ENCODE measurements at regions not wholly inside any gene's neighbourhood (a gene's known extent, or its start where the extent isn't known, plus 50 kb on each side); places are given as distances from the start of the nearest gene placed in this dataset.

DNA sequence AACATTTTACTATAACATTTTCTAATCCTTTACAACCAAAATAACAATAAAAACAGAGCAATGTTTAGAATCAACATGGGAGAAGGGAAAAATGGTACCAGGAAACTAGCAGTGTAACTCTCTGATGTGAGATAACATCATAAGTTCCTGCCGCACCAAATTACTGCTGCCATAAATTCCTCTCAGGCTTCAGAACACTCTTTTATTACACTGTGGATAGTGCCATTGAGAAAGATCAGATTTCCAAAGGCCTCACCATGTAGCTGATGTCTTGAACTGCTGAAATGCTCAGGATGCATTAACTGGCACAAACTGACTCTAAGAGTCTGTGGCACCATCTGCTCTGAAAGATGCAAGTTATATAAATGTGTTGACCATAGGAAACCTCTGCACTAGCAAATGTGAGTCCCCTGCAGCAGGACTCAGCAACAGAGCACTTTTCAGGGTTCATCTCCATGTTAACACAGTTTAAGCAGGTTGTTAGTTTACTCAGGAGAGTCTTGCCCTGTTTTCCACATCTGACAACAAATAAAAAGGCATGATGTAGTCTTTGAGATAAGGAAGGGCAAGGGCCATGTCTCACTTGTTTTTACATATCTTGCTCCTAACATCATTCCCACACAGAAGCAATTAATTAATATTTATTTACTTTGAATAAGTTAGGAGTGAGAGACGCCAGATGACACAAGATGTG is 218.1 kb downstream of the CETN3 start:
- no peak for DNase-seq (ENCODE audit: low read depth in 2 of 2)

DNA sequence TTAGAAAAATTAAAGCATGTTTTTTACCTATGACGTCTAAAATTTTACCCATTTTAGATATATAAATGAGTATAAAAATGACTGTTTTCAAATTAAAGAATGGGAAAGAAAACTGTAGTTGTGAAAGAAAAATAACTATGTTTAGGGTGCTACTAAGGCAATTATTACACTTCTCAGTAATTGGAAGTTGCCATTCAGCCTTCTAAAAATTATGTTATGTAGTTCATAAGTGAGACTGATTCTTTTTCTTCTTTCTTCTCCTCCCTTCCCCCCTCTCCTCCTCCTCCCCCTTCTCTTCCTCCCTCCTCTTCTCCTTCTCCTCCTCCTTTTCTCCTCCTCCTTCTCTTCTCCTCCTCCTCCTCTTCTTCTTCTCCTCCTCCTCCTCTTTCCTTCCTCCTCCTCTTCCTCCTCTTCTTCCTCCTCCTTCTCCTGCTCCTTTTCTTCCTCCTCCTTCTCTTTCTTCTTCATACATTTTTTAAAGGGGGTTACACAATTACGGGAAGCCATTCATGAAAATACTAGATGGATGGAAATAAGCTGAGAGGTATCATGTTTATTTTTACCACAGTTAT is 223.6 kb downstream of the CETN3 start:
- DNase-seq (ENCODE audit: low read depth in 2 of 2): no peak

DNA sequence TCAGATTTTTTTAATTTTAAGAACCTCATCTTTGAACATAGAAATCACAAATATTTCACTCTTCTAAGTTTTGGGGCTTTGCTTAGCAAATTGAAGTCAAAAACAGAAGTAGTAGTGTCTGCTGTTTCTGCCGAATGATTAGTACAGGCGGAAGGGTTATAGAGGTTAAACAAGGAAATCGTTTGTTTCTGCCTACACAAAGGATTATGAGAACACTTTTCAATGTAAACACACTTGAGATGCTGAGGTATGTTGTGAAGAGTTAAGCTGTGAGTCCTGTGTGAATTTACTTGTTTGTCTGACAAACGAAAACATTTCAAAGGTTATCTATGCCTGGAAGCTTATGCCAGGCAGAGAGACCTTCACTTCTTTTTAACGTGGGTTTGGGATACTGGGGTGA is 224.8 kb downstream of the CETN3 start:
- no peak for DNase-seq (ENCODE audit: low read depth in 2 of 2)

DNA sequence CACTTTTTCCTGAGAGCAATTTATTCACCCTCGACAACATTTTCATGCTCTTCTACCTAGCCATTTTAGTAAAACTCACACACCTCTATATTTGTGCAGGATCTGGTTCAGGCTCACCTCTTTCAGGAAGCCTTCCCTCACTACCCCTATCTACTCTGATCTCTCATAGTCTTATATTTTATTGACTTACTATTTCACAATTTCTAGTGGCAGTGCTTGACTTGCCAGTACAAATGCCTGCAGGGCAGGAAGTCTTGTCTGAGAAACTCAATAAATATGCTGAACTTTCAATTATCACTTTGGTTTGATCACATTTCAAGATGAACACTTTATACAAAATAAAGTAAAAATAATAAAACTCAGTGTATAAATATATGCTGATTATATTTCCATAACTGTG is 226.8 kb downstream of the CETN3 start:
- DNase-seq (ENCODE audit: low read depth in 2 of 2): no peak

DNA sequence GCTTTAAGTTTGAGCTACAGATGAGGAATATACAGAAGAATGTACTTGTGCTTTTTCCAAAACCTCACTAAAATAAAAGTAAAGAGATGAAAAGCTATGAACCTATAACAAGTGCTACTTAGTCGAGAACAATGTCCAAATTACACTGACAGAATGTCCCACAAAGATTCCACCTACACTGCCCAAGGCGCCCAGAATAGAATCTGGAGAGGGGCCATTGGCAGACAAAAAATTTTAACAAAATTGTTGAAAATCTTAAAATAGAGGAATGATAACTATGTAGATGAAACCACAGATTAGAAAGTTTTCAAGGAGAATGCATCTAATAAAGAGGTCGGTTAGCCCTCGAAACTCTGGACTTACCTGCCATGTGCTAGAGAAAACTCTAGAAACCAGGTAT is 235.3 kb downstream of the CETN3 start:
- no peak for DNase-seq (ENCODE audit: low read depth in 2 of 2)

DNA sequence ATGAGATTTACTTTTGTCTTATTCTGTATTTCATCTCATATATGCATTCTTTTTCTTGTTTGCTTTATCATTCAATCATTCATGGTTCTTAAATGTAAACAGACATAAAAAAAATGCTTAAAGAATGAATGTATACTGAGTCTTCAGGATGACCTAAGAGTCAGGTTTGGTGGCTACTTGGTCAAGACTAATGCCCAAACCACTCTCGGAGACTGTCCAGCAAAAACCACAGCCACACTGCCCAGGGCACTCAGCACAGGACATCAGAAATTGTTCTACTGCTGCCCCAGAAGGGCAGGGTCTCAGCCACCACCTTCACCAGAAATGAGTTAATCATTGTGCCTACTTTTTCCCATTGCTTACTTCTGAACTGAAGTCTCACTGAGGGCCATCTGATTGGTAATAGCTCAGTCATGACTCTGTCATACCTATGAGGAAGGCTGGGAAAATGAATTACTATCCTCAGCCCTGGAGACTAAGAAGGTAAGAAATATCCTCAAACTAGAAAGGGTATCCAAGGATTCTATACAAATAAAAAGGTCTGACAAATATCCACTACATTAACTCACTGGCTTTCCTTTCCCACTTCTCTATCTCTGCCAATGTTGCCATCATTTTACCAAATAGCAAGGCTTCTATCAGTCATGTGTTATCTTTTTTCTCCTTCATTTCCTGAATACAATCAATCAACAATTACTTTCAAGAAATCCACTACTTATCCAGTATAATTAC is 236.1 kb downstream of the CETN3 start:
- DNase-seq (ENCODE audit: low read depth in 2 of 2): no peak

DNA sequence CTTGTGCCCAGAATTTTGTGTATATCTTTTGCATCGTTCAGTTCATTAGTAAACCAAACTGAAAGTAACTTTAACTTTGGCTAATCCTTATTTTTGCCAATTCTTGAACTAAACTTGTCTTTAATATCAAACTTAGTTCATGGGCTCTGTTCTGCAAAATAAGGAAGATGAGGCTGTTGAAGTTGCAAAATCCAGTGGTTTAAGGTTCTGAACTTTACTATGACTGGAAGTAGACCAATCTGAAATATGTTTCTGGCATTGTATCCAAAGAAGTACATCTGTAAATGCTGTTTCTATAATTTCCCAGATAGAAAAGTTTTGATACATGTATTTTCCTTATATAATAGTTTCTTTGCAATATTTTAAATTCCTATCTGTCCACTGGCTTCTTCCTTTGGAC is 238.1 kb downstream of the CETN3 start:
- no peak for DNase-seq (ENCODE audit: low read depth in 2 of 2)

DNA sequence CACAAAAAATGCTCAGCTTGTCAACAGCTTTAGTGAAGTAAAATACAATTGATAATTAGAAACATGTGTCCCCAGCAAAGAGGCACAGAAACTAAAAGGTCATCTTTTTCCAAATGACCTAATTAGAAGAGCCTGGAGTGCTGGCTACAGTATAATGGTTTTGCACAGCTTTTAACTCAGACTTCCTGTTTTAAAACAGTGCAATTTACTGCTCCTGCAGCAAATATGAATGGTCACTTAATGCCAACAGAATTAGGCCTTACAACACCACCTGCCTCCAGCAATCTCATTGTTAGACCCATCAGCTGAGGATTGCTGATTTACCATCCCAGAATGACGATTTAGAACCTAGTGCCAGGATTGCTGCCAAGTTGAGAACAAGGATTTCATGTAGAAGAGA is 239.3 kb downstream of the CETN3 start:
- peak in 1 of 2 experiments; percentile 26 for DNase-seq (ENCODE audit: low read depth in 2 of 2)

DNA sequence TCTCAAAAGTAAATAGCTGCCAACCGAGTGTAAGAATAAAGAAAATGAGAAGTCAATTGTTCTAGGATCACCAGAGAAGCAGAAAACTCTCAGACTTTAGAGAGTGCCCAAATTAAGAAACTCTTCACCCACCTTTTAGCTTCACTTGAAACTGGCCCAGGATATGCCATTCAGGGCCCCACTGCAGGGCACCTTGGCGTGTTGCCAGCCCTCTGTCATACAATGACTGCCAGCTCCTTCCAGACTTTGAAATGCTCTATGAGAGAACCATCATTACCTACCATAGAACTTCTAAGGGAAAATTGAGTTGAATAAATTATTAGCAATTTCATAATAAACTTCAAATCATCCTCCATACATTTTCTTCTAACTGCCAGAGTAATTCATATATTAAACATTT is 240.5 kb downstream of the CETN3 start:
- no peak for DNase-seq (ENCODE audit: low read depth in 2 of 2)

DNA sequence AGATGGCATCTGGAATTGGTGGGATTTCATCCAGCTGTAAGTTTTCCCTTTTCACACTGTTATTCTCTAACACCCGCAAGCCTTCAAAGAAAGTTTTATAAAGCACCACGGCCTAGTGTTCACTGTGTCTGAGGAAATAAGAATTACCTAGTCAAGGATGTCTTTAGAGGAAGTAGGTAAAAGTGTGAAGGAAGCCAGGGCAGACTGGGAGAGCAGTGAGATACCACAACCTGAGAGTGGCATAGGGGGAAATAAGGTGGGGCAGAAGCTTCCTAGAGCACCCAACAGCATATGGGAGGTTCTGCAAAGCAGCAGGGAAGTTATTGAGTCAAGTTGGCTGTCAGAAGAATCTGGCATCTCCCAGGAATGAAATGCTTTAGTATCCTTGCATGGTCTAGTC is 241.2 kb downstream of the CETN3 start:
- no peak for DNase-seq (ENCODE audit: low read depth in 2 of 2)

DNA sequence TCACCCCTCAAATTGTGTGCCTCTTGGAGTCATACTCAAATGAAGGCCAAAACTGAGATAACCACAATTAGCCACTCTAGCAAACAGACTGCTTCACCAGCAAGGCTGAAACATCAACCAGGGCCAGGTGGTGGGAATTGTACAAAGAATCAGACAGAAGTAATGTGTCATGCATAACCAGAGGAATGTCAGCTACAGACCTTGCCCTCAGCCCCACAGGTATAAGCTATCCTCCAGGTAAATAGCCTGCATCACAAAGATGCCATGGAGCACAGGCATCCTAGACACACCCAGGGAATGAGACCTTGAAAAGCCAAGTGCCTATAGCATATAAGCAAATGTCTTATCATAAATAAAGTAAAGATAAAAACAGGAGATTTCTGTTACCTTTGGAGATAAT is 242.7 kb downstream of the CETN3 start:
- no peak for DNase-seq (ENCODE audit: low read depth in 2 of 2)

DNA sequence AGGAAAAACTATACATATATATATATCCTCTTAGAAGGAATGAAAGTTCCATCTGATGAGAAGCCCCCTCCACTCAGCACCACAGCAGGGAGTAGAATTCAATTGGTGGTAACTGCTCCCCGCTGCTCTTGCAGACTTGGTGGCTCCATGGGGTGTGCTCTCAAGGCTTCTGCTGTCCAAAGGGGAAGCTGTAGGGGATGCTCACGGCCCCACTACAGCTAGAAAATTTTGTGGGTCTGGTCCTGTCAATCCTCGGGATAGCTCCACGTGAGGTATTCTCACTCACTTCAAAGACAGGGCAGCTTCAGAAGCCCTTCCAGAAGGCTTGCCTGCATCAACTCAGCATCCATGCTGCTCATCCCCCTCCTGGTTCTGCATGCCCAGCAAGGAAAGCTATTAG is 247.2 kb downstream of the CETN3 start:
- no peak for DNase-seq (ENCODE audit: low read depth in 2 of 2)

DNA sequence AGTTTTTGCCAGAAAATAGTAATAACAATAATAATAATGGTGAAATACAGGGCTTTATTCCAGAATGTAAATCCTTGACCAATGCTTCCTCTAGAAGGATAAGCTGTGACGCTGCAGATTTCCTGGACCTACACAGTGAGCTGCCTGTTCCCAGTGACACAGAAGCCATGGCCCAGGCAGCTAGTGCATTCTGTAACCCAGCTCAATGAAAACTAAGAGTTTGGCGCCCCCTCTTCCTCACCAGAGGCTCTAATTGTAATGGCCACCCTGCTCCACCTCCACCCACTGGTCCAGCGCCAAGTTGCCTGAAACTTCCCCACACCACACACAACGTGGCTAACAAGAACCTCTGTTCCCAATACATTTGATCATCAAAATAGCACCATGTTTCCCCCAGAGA is 248.1 kb downstream of the CETN3 start:
- peak in 1 of 2 experiments; percentile 12 for DNase-seq (ENCODE audit: low read depth in 2 of 2)

DNA sequence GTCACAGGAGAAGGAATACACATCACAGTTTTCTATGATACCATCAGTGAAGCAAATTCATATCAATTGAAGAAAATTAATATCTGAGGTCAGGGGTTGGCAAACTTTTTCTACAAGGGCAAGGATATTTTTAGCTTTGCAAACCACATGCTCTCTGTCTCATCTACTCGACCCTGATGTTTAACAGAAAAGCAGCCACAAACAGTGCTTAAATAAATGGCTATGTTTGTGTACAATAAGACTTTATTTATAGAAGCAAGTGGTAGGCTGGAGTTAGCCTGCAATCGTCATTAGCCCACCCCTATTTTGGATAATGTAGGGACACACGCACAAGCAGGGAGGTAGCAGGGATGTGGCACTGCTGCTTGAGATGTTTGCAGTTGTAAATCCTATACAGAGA is 251.4 kb downstream of the CETN3 start:
- no peak for DNase-seq (ENCODE audit: low read depth in 2 of 2)

DNA sequence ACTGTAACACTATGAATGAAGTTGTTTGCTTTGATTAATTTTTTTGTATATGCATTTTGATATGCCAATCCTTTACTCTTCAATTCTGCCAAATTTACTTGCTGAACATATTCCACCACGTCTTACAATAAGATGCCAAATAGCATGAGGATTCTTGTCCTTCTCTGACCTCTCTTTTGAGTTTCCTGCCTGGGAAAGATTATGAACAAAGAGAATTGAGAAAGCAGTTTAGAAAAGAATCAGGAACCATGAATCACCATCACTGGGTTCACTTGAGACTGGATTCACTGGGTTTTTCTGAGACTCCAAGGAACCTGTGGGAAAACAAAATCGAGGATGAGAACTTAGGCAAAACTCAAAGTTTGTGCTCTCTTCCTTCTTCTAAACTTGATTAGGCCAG is 256.5 kb downstream of the CETN3 start:
- DNase-seq (ENCODE audit: low read depth in 2 of 2): no peak

DNA sequence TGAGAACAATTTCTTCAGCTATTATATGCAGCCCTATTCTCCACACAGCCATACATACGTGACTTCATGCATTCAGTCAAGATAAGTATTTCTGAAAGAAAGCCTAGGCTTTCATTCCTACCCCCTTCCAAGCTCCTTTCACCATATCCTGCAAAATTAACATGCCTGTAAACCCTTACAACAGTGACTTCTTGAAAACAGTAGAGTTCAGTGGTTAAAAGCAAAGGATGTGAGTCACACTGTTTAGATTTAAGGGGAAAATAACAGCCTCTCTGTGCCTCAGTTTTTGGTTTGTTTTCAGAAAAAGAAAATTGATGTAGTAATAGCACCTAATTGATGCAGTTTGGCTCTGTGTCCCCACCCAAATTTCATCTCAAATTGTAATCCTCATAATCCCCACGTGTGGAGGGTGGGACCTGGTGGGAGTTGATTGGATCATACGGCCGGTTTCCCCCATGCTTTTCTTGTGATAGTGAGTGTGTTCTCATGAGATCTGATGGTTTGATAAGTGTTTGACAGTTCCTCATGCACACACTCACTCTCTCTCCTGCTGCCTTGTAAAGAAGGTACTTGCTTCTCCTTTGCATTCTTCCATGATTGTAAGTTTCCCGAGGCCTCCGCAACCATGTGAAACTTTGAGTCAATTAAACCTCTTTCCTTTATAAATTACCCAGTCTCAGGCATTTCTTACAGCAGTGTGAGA is 264.8 kb downstream of the CETN3 start:
- peak; percentile 15 for DNase-seq (ENCODE audit: low read depth in 2 of 2)

DNA sequence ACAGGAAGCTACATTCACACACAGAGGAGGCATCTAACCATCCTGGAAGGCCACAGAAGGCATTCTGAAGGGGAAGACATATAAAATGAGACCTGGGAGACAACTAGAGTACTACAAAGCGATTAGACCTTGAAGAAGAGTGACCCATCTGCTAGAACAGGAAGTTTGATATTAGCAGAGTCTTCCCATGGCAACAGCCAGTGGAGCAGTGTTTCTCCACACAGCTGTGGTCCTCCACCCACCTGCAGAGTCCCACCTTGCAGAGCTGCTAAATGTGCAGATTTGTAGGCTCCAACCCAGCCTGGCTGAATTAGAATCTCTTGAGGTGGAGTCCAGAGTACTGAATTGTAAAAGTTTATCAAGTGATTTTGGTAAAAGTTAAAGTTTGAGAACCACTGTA is 267.0 kb downstream of the CETN3 start:
- DNase-seq (ENCODE audit: low read depth in 2 of 2): no peak

DNA sequence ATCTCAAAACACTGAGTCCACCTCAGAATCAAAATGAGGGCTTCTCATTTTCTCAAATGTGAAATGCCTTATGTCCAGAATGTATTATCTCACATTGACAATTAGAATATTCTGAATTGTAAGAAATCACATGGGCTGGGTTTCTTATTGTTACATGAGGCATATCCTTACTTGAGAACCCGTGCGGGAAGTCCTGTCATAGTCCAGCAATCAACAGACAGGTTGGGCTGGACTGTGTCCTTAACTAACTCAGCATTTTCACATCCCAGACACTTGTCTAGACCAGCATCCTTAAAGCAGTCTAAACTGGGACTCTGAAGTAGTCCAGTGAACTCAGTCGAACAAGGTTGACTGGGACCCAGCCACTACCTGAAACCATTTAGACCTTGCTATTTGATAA is 267.6 kb downstream of the CETN3 start:
- no peak for DNase-seq (ENCODE audit: low read depth in 2 of 2)

DNA sequence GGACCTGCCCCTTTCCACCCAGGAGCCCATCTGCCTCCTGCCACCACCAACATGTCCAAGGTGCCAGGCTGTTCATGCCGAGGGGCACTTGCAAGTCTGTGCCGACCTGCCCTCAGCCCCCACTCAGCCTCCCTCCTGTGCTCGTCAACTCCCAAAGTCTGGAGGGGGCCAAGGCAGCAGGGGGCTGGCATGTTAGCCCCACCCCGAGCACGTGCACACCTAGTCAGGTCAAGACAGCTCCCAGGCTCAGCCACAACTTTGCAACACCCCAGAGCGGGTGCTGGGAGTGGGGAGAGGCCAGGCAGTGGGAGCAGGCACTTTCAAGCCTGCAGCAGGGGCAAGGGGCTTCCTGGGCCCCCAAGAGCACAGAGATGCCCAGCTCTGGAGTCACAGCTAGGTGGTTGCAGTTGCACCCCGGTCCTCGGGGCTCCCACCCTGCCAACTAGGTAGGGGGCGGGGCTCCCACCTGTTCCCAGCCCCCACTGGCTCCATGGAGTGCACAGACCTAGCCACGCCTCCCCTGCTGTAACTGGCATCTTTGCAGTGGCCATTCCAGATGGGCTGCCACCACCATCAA is 272.5 kb downstream of the CETN3 start:
- no peak for DNase-seq (ENCODE audit: low read depth in 2 of 2)

DNA sequence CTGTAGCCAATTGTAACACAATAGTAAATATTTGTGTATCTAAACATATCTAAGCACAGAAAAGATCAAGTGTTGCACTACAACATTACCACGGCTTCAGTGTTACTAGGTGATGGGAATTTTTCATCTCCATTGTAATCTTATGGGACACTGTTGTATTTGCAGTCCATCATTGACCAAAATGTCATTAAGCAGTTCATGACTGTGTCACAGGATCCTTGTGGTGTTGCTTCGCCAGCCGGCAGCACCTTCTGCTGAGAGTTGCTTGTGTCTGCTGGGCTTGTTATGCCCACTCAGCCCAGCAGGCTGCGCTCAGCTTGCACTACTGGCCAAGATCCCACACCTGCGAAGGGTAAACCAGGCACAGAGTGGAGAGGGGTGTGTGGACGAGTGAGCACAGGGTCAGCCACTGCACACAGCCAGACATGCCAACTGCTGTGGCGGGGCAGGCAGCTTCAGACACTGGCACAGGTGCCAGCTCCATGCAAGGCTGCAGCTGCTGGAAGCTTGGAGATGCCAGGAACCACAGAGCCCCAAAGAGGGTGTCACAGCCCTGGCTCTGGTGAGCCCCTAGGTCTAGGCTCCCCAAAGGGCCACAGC is 273.7 kb downstream of the CETN3 start:
- no peak for DNase-seq (ENCODE audit: low read depth in 2 of 2)

DNA sequence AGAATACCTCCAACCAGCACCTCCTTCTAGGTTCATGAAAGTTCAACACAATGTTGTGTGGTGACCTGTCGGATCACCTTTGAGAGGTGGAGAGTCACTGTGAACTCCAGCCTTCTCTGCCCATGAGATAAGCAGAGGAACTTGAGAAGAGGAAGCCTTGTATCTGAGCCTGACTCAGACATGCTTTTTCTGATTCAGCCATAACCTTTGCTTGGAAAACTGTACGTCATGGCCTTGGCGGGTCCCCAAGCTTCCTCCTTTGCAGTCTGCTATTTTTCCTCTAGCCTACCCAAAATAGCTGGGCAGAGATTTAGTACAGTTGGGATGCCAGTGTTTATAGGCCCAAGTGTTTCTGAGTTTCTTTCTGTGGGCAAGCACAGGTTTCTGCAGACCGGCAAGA is 274.7 kb downstream of the CETN3 start:
- peak in 1 of 2 experiments; percentile 8 for DNase-seq (ENCODE audit: low read depth in 2 of 2)

DNA sequence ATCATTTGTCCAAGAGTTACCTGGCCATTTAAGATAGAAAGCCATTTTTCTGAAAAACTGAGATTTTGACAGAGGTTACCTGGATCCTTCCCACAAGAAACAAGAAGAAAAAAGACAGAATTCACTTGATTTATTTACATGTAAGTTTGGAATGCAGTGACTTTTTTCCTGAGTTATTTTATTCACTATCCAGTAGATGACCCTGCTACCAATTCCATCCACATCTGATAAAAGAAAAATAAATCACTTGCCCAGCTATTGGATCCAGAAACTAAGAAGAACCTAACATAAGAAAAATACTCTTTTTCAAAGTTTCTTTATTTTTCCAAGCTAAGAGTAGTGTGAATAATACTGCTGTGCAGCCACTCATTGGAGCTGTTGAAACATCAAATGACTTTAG is 275.2 kb downstream of the CETN3 start:
- no peak for DNase-seq (ENCODE audit: low read depth in 2 of 2)
